Endodermal cell (in vitro differentiated cells): ENCODE measurements at regions not wholly inside any gene's neighbourhood (a gene's known extent, or its start where the extent isn't known, plus 50 kb on each side); places are given as distances from the start of the nearest gene placed in this dataset.

Experiments used
- DNase-seq: peaks from one replicate; pipeline ENCODE4 v3.0.0-alpha.2; 2017
- H3K27ac ChIP-seq: 2 replicates; pipeline ENCODE4 v1.5.1; 2013; ENCODE audit warnings: mild to moderate bottlenecking, low read depth, low read length, moderate library complexity
- H3K27me3 ChIP-seq: 2 replicates; pipeline ENCODE4 v1.6.1; 2013; ENCODE audit warnings: mild to moderate bottlenecking, low read length, moderate library complexity; ENCODE audit not compliant: insufficient read depth, control insufficient read depth, poor library complexity, severe bottlenecking
- H3K36me3 ChIP-seq: 2 replicates; pipeline ENCODE4 v1.7.0; 2013; ENCODE audit warnings: mild to moderate bottlenecking, low read length, moderate library complexity; ENCODE audit not compliant: control insufficient read depth, insufficient read depth
- H3K4me1 ChIP-seq: one replicate; pipeline ENCODE4 v1.7.0; 2013; ENCODE audit warnings: low read length; ENCODE audit not compliant: control insufficient read depth, insufficient read depth
- H3K4me3 ChIP-seq: 2 replicates; pipeline ENCODE4 v1.5.1; 2013; ENCODE audit warnings: mild to moderate bottlenecking, low read length, moderate library complexity
- H3K9ac ChIP-seq: 2 replicates; pipeline ENCODE4 v1.6.1; 2013; ENCODE audit warnings: mild to moderate bottlenecking, low read length, moderate library complexity; ENCODE audit not compliant: poor library complexity, severe bottlenecking; ENCODE audit errors: extremely low read depth
- H3K9me3 ChIP-seq: 2 replicates; pipeline ENCODE4 v1.6.1; 2013; ENCODE audit warnings: mild to moderate bottlenecking, low read length, moderate library complexity; ENCODE audit not compliant: control insufficient read depth
- H3K27ac Mint-ChIP-seq: 2 replicates; pipeline ENCODE4 v1.8.0; 2020; ENCODE audit warnings: mixed read lengths
- H3K27me3 Mint-ChIP-seq: 2 replicates; pipeline ENCODE4 v1.8.0; 2021; ENCODE audit warnings: mild to moderate bottlenecking, mixed read lengths; ENCODE audit not compliant: insufficient read depth
- H3K36me3 Mint-ChIP-seq: 2 replicates; pipeline ENCODE4 v1.8.0; 2020; ENCODE audit warnings: low read depth, mixed read lengths
- H3K4me1 Mint-ChIP-seq: 2 replicates; pipeline ENCODE4 v1.8.0; 2020; ENCODE audit warnings: mixed read lengths
- H3K4me3 Mint-ChIP-seq: 2 replicates; pipeline ENCODE4 v1.8.0; 2020; ENCODE audit warnings: mild to moderate bottlenecking, moderate library complexity, mixed read lengths
- H3K9me3 Mint-ChIP-seq: 2 replicates; pipeline ENCODE4 v1.8.0; 2020; ENCODE audit warnings: mild to moderate bottlenecking, mixed read lengths
- WGBS, 2 experiments: methylation state at CpG; one replicate each; pipeline versions ENCODE4 v1.1.5 to v1.1.7; 2013; ENCODE audit warnings: missing lambda C conversion rate in 2 of 2, mixed read lengths in 1 of 2; ENCODE audit not compliant: insufficient coverage in 1 of 2, insufficient read length in 1 of 2; 5-methylcytosine and 5-hydroxymethylcytosine counted together
- TF ChIP-seq, protein P1 (sequence below): fragments of 200-600 bp; sonication (generic); conservative IDR thresholded peaks from 2 replicates; pipeline ENCODE4 v1.5.0; 2021; ENCODE audit warnings: antibody characterized with exemption, mild to moderate bottlenecking

DNA sequence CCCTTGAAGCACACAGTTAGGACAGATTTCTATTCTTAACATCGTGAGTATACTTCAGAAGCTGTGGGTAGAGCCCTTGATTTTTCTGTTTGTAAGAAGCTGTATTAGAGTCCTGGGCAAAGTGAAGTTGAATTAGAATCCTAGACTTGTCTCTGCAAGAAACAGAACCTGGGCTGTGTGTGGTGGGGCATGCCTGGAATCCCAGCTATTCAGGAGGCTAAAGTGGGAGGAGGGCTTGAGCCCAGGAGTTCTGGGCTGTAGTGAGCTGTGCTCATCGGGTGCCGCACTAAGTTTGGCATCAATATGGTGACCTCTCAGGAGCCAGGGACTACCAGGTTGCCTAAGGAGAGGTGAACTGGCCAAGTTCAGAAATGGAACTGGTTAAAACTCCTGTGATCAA is 183.4 kb downstream of the GNAI1 start:
- no peaks in the 10 kb centered on the region for H3K9me3 Mint-ChIP-seq
- no peak overlapping the region for H3K9ac ChIP-seq
- H3K36me3 Mint-ChIP-seq = no peaks in the 10 kb centered on the region
- H3K4me1 ChIP-seq = peaks cover 11% of the 10 kb centered on the region
- H3K36me3 ChIP-seq = no peaks in the 10 kb centered on the region
- DNase-seq = peak; percentile 67
- H3K27ac Mint-ChIP-seq = peak overlapping the region; percentile 74
- no peaks in the 10 kb centered on the region for H3K27me3 Mint-ChIP-seq
- TF ChIP-seq, protein P1, sequence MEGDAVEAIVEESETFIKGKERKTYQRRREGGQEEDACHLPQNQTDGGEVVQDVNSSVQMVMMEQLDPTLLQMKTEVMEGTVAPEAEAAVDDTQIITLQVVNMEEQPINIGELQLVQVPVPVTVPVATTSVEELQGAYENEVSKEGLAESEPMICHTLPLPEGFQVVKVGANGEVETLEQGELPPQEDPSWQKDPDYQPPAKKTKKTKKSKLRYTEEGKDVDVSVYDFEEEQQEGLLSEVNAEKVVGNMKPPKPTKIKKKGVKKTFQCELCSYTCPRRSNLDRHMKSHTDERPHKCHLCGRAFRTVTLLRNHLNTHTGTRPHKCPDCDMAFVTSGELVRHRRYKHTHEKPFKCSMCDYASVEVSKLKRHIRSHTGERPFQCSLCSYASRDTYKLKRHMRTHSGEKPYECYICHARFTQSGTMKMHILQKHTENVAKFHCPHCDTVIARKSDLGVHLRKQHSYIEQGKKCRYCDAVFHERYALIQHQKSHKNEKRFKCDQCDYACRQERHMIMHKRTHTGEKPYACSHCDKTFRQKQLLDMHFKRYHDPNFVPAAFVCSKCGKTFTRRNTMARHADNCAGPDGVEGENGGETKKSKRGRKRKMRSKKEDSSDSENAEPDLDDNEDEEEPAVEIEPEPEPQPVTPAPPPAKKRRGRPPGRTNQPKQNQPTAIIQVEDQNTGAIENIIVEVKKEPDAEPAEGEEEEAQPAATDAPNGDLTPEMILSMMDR = no peak
- H3K4me1 Mint-ChIP-seq = peaks cover 35% of the 10 kb centered on the region
- H3K27ac ChIP-seq = no peak overlapping the region
- H3K4me3 Mint-ChIP-seq = no peak overlapping the region
- no peaks in the 10 kb centered on the region for H3K9me3 ChIP-seq
- WGBS, 2 experiments = 93 to 96% methylated on average over 3 of the region's 3 CpGs
- peak overlapping the region; percentile 51 for H3K4me3 ChIP-seq
- H3K27me3 ChIP-seq = no peaks in the 10 kb centered on the region

DNA sequence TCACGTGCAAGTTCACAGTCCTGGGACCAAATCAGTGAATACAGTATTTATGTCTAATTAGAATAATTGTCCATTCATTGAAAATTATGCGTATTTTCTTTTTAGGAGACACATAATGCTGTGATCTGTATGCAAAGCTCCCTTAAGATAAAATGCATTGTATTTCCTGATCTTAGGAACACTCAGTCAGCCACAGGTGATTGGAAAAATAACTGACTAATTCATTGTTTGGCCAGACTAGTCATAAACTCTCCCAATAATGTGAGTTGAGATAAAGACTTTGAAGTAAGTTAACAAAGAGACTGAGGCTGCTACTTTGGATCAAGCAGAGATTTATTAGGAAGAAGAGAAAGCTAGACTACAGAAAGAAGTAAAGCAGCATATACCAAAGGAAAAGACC is 182.2 kb downstream of the GNAI1 start:
- no peak overlapping the region for H3K27ac ChIP-seq
- H3K9ac ChIP-seq = no peak overlapping the region
- no peak for DNase-seq
- H3K4me3 ChIP-seq = peak overlapping the region; percentile 51
- TF ChIP-seq, protein P1 = no peak
- no peaks in the 10 kb centered on the region for H3K27me3 ChIP-seq
- Mint-ChIP-seq H3K4me3 (no peak overlapping the region), H3K4me1 (peaks cover 44% of the 10 kb centered on the region), H3K36me3 (no peaks in the 10 kb centered on the region), H3K27ac (no peak overlapping the region), H3K27me3 (no peaks in the 10 kb centered on the region), H3K9me3 (no peaks in the 10 kb centered on the region)
- no peaks in the 10 kb centered on the region for H3K9me3 ChIP-seq
- 93 to 94% methylated on average over 2 of the region's 2 CpGs for WGBS, 2 experiments
- peaks cover 22% of the 10 kb centered on the region for H3K4me1 ChIP-seq
- no peaks in the 10 kb centered on the region for H3K36me3 ChIP-seq

DNA sequence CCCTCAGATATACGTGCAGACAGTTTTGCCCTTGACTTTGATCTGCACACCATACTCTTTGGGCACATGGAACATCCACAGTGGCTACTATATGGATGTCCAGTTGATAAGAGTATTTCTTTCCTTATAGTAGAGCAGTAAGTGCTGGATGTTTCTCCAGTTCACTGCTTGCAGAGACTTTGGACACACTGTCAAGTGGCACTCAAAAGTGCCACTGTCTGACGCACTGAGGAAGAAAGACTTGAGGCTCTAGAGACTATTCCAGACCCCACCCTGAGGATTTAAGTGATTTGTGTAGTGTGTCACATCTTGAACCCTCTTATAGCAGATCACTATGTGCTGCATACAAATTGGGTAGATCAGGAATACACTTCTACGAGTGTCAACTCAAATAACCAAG is 179.1 kb downstream of the GNAI1 start:
- Histone ChIP-seq H3K27ac (no peak overlapping the region), H3K4me1 (peaks cover 22% of the 10 kb centered on the region), H3K27me3 (no peaks in the 10 kb centered on the region), H3K9ac (no peak overlapping the region), H3K36me3 (no peaks in the 10 kb centered on the region), H3K4me3 (no peak overlapping the region), H3K9me3 (no peaks in the 10 kb centered on the region)
- WGBS, 2 experiments = 93 to 94% methylated on average over 3 of the region's 3 CpGs
- no peak overlapping the region for H3K27ac Mint-ChIP-seq
- no peaks in the 10 kb centered on the region for H3K27me3 Mint-ChIP-seq
- TF ChIP-seq, protein P1 = no peak
- H3K4me1 Mint-ChIP-seq = peaks cover 47% of the 10 kb centered on the region
- H3K4me3 Mint-ChIP-seq = no peak overlapping the region
- no peaks in the 10 kb centered on the region for H3K9me3 Mint-ChIP-seq
- no peaks in the 10 kb centered on the region for H3K36me3 Mint-ChIP-seq
- no peak for DNase-seq
